ENCODE measurements at regions not wholly inside any gene's neighbourhood (a gene's known extent, or its start where the extent isn't known, plus 50 kb on each side); places are given as distances from the start of the nearest gene placed in this dataset.
"Not testable (repeated sequence)": the region's sequence is repeated elsewhere in the genome, so short reads cannot be mapped to it uniquely, and the experiment has no call there.

- ATAC-seq (no peak), DNase-seq (no peak)
- Histone ChIP-seq H3K4me2 (ENCODE audit: low read length) (peak overlapping the region; percentile 95), H3K4me3 (ENCODE audit: low read length) (peak overlapping the region; percentile 77), H3K9me3 (ENCODE audit: low read length) (no peaks in the 10 kb centered on the region), H3K9me2 (replicated peaks; ENCODE audit: low read length) (no peaks in the 10 kb centered on the region), H3K4me1 (ENCODE audit: insufficient read depth, low read length) (peaks cover 9% of the 10 kb centered on the region), H3F3A (ENCODE audit: low read length, unreplicated experiment) (no peaks in the 10 kb centered on the region), H3K27me3 (ENCODE audit: low read length) (no peaks in the 10 kb centered on the region), H2AFZ (ENCODE audit: low read length) (peak overlapping the region; percentile 97), H3K27ac (ENCODE audit: low read length) (peak overlapping the region; percentile 39; the same call in 1 of the 2 replicates), H4K20me1 (ENCODE audit: low read length) (no peaks in the 10 kb centered on the region), H3K9ac (ENCODE audit: low read length) (peak overlapping the region; percentile 83), H3K79me2 (ENCODE audit: low read length) (peaks cover 9% of the 10 kb centered on the region), H3K36me3 (ENCODE audit: low read depth, low read length) (no peaks in the 10 kb centered on the region)
- ChIA-PET CTCF (no interaction called here), POLR2A (ENCODE audit: unreplicated experiment) (no interaction called here)
- TF ChIP-seq CTCF (conservative IDR thresholded peaks at IDR 0.05; ENCODE audit: low read depth, low read length) (no peak), EZH2 (IDR thresholded peaks at IDR 0.05; ENCODE audit: low read length, unreplicated experiment) (no peak), EZH2phosphoT487 (IDR thresholded peaks at IDR 0.05; ENCODE audit: borderline replicate concordance, low read length) (no peak)
- no TSS peak for BruUV-seq (replicated peaks)
- intact Hi-C loops (cut with micrococcal nuclease) = no loop called here
Measured at GRCh38 chr5:1634337-1634661, 110.5 kb upstream of the LPCAT1 start.

- TSS peak; percentile 77 for BruUV-seq (replicated peaks)
- Histone ChIP-seq H3K79me2 (ENCODE audit: low read length) (peaks cover 9% of the 10 kb centered on the region), H3K27ac (ENCODE audit: low read length) (peak overlapping the region; percentile 39), H3K9ac (ENCODE audit: low read length) (peak overlapping the region; percentile 83), H3K4me1 (ENCODE audit: insufficient read depth, low read length) (peaks cover 9% of the 10 kb centered on the region), H3K36me3 (ENCODE audit: low read depth, low read length) (no peaks in the 10 kb centered on the region), H3K9me3 (ENCODE audit: low read length) (no peaks in the 10 kb centered on the region), H4K20me1 (ENCODE audit: low read length) (no peaks in the 10 kb centered on the region), H2AFZ (ENCODE audit: low read length) (peak overlapping the region; percentile 97), H3K4me3 (ENCODE audit: low read length) (peak overlapping the region; percentile 77), H3K27me3 (ENCODE audit: low read length) (no peaks in the 10 kb centered on the region), H3K4me2 (ENCODE audit: low read length) (peak overlapping the region; percentile 95), H3K9me2 (replicated peaks; ENCODE audit: low read length) (no peaks in the 10 kb centered on the region), H3F3A (ENCODE audit: low read length, unreplicated experiment) (no peaks in the 10 kb centered on the region)
- DNase-seq (peak; percentile 75), ATAC-seq (peak; percentile 93)
- intact Hi-C loops (cut with micrococcal nuclease) = no loop called here
- ChIA-PET CTCF (no interaction called here), POLR2A (ENCODE audit: unreplicated experiment) (no interaction called here)
- TF ChIP-seq CTCF (conservative IDR thresholded peaks at IDR 0.05; ENCODE audit: low read depth, low read length) (no peak), EZH2phosphoT487 (IDR thresholded peaks at IDR 0.05; ENCODE audit: borderline replicate concordance, low read length) (no peak), EZH2 (IDR thresholded peaks at IDR 0.05; ENCODE audit: low read length, unreplicated experiment) (no peak)
Measured at GRCh38 chr5:1633605-1634336, 110.0 kb upstream of the LPCAT1 start.

- BruUV-seq (replicated peaks); intact Hi-C loops (cut with micrococcal nuclease); H3K27ac ChIP-seq (ENCODE audit: low read length): not testable (repeated sequence)
Measured at GRCh38 chr5:1631004-1631403, 107.2 kb upstream of the LPCAT1 start.

GRCh38 chr5:1626397-1626796 is 102.6 kb upstream of the LPCAT1 start:
- BruUV-seq (replicated peaks); H4K20me1 ChIP-seq (ENCODE audit: low read length); H3K4me2 ChIP-seq (ENCODE audit: low read length); H3K4me1 ChIP-seq (ENCODE audit: insufficient read depth, low read length); H3K9ac ChIP-seq (ENCODE audit: low read length); H3K27me3 ChIP-seq (ENCODE audit: low read length); CTCF ChIA-PET; ATAC-seq; H3F3A ChIP-seq (ENCODE audit: low read length, unreplicated experiment); H3K27ac ChIP-seq (ENCODE audit: low read length); intact Hi-C loops (cut with micrococcal nuclease); H3K79me2 ChIP-seq (ENCODE audit: low read length); DNase-seq; H3K36me3 ChIP-seq (ENCODE audit: low read depth, low read length); POLR2A ChIA-PET (ENCODE audit: unreplicated experiment); H3K9me3 ChIP-seq (ENCODE audit: low read length); H3K9me2 ChIP-seq (replicated peaks; ENCODE audit: low read length); H2AFZ ChIP-seq (ENCODE audit: low read length); H3K4me3 ChIP-seq (ENCODE audit: low read length): not testable (repeated sequence)

More at GRCh38 chr5:1631004-1631403, 107.2 kb upstream of the LPCAT1 start:
- POLR2A ChIA-PET (ENCODE audit: unreplicated experiment); H3K9me2 ChIP-seq (replicated peaks; ENCODE audit: low read length); CTCF ChIA-PET; H3K4me1 ChIP-seq (ENCODE audit: insufficient read depth, low read length); ATAC-seq; H3K9ac ChIP-seq (ENCODE audit: low read length); DNase-seq; H3K36me3 ChIP-seq (ENCODE audit: low read depth, low read length); H3K79me2 ChIP-seq (ENCODE audit: low read length); H3K9me3 ChIP-seq (ENCODE audit: low read length); H2AFZ ChIP-seq (ENCODE audit: low read length); H4K20me1 ChIP-seq (ENCODE audit: low read length); H3F3A ChIP-seq (ENCODE audit: low read length, unreplicated experiment); H3K27me3 ChIP-seq (ENCODE audit: low read length): not testable (repeated sequence)
- H3K4me3 ChIP-seq (ENCODE audit: low read length) = peak overlapping the region; percentile 77; the same call in 1 of the 2 replicates
- H3K4me2 ChIP-seq (ENCODE audit: low read length) = peak overlapping the region; percentile 77; the same call in 1 of the 2 replicates

- H3K36me3 ChIP-seq (ENCODE audit: low read depth, low read length); H3K4me3 ChIP-seq (ENCODE audit: low read length); H3K27me3 ChIP-seq (ENCODE audit: low read length); H3K4me2 ChIP-seq (ENCODE audit: low read length); ATAC-seq; H2AFZ ChIP-seq (ENCODE audit: low read length); H3K9ac ChIP-seq (ENCODE audit: low read length); intact Hi-C loops (cut with micrococcal nuclease); BruUV-seq (replicated peaks); H3K27ac ChIP-seq (ENCODE audit: low read length); H3F3A ChIP-seq (ENCODE audit: low read length, unreplicated experiment); CTCF ChIA-PET; DNase-seq; H3K79me2 ChIP-seq (ENCODE audit: low read length); H3K9me3 ChIP-seq (ENCODE audit: low read length); H4K20me1 ChIP-seq (ENCODE audit: low read length); H3K9me2 ChIP-seq (replicated peaks; ENCODE audit: low read length); H3K4me1 ChIP-seq (ENCODE audit: insufficient read depth, low read length): not testable (repeated sequence)
- POLR2A ChIA-PET (ENCODE audit: unreplicated experiment) = interaction anchor here (0.6 kb wide), 1 partner anchor 1127 kb away, joined by 15 read pairs; no protein-coding TSS in a partner anchor
Measured at GRCh38 chr5:1619531-1619930, 95.8 kb upstream of the LPCAT1 start.
